Small intestine (tissue), 7 donors: ENCODE measurements at regions not wholly inside any gene's neighbourhood (a gene's known extent, or its start where the extent isn't known, plus 50 kb on each side); places are given as distances from the start of the nearest gene placed in this dataset.

Experiments used
- DNase-seq, 2 donors: peaks; one replicate each; pipeline versions ENCODE4 v3.0.0 to v3.0.0-alpha.2; 2013
- FAIRE-seq: peaks from 2 replicates; lab custom pipeline; 2012; peaks lifted over from hg19 to GRCh38; lab: Jason Lieb, UNC
- H3K27ac ChIP-seq, 3 donors: one replicate each; pipeline ENCODE4 v1.5.1; 2013; ENCODE audit warnings: low read length in 2 of 3, mild to moderate bottlenecking in 2 of 3, control low read depth in 1 of 3, inconsistent platforms in 1 of 3, low read depth in 1 of 3, moderate library complexity in 1 of 3
- H3K27me3 ChIP-seq, 3 donors: one replicate each; pipeline ENCODE4 v1.6.1; 2013; ENCODE audit warnings: low read length in 3 of 3, inconsistent platforms in 1 of 3; ENCODE audit not compliant: control insufficient read depth in 3 of 3, insufficient read depth in 3 of 3
- H3K36me3 ChIP-seq, 3 donors: one replicate each; pipeline ENCODE4 v1.6.1; 2013; ENCODE audit warnings: low read length in 3 of 3, inconsistent platforms in 1 of 3, low read depth in 1 of 3, mild to moderate bottlenecking in 1 of 3, moderate library complexity in 1 of 3; ENCODE audit not compliant: control insufficient read depth in 3 of 3, insufficient read depth in 2 of 3
- H3K4me1 ChIP-seq, 3 donors: one replicate each; pipeline ENCODE4 v1.6.1; 2013; ENCODE audit warnings: low read length in 2 of 3, inconsistent platforms in 1 of 3, low read depth in 1 of 3, mild to moderate bottlenecking in 1 of 3, moderate library complexity in 1 of 3; ENCODE audit not compliant: control insufficient read depth in 3 of 3, insufficient read depth in 2 of 3
- H3K4me3 ChIP-seq, 3 donors: one replicate each; pipeline ENCODE4 v1.5.1; 2013; ENCODE audit warnings: low read length in 3 of 3, control low read depth in 1 of 3, inconsistent platforms in 1 of 3, low read depth in 1 of 3, mild to moderate bottlenecking in 1 of 3, moderate library complexity in 1 of 3
- H3K9me3 ChIP-seq, 2 donors: one replicate each; pipeline ENCODE4 v1.6.1; 2013; ENCODE audit warnings: low read depth in 1 of 2, low read length in 1 of 2; ENCODE audit not compliant: control insufficient read depth in 2 of 2, insufficient read depth in 1 of 2
- WGBS, 3 donors: extraction: QIAGEN DNeasy Blood & Tissue Kit; methylation state at CpG; one replicate each; pipeline ENCODE4 v1.1.7; 2013; 5-methylcytosine and 5-hydroxymethylcytosine counted together
- donor health status: healthy with polysubstance abuse.
- donor health status: control.
- donor health status: control.
- donor health status: Bipolar disorder and iron deficiency.
- donor health status: healthy.

DNA sequence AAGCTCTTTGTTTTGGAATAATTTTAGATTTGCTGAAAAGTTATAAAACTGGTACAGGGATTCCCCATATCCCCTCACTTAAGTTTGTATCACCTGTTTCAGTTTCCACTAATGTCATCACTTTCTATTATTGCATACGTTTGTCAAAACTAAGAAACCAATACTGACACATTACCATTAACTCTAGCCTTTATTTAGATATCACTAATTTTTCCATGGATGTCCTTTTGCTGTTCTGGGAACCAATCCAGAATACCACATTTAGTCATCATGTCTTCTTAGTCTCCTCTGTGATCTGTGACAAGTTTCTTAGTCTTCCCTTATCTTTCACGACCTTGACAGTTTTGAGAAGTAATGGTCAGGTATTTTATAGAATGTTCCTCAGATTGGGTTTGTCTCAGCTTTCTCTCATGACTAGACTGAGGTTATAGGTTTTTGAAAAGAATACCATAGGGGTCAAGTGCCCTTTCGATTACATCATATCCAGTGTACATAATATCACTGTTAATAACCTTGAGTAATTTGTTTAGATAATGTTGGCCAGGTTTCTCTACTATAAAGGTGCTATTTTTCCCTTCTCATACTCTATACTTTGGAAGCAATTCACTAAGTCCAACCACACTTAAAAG, 51.9 kb upstream of the NMUR2 start:
- Histone ChIP-seq H3K36me3 (no peaks in the 10 kb centered on the region), H3K27ac (no peak overlapping the region), H3K4me3 (no peak overlapping the region), H3K4me1 (peaks cover 0 to 16% (median 0%) of the 10 kb centered on the region in 3 donors), H3K27me3 (no peaks in the 10 kb centered on the region), H3K9me3 (no peaks in the 10 kb centered on the region)
- no peak for FAIRE-seq
- 56 to 63% (median 57%) methylated on average over 3 of the region's 3 CpGs for WGBS, 3 donors
- no peak for DNase-seq

DNA sequence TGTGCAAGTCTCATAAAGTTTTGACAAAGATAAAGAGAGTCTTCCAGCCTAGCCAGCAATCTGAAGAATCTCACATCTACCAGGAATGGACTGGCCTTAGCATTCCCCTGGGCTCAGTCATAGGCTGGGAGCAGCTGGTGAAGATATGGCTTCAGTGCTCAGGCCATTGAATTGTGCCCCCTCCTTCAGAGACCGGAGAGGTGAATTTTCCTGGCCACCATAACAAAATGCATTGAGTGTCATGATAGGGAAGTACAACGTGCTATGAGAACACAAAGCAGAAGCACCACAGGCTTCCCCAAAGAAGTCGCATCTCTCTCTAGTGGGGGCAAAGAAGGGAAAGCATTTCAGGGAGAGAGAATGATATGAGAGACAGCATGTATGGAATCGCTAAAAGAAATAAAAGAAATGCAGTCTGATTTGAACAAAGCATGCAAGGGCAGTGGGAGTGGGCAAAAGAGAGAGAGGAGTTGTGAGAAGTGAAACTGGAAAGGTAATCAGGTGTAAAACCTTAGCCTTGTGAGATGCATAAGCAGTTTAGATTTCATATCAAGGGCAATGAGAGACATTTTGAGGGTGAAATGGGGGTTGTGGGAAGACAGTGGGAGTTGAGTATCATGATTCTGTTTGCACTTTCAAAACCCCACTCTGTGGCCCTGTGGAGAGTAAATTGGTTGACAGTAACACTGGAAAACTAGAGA, 57.1 kb upstream of the NMUR2 start:
- Histone ChIP-seq H3K4me3 (no peak overlapping the region), H3K27me3 (no peaks in the 10 kb centered on the region), H3K4me1 (peaks cover 0 to 42% (median 0%) of the 10 kb centered on the region in 3 donors), H3K27ac (no peak overlapping the region), H3K36me3 (no peaks in the 10 kb centered on the region), H3K9me3 (no peaks in the 10 kb centered on the region)
- FAIRE-seq, result no peak
- peak; percentile 25 to 37 for DNase-seq
- 43 to 78% (median 50%) methylated on average over 4 of the region's 4 CpGs for WGBS, 3 donors

DNA sequence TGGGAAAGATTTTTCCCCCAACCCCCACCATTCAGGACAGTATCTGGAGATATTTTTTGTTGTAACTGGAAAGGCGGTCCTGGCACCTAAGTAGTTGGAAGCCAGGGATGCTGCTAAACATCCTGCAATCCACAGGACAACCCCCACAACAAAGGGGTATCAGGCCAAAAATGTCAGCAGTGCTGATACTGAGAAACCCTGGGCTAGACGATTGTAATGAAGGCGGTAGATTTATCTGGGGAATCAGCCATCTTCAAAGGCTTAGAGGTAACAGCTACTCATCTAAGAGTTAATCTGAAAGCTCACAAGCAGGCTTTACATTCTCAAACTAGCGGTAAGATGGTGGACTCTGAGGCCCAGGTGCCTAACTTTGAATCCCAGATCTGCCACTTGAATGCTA, 59.0 kb upstream of the NMUR2 start:
- WGBS, 3 donors, result 59 to 89% (median 70%) methylated on average over 4 of the region's 4 CpGs
- peaks cover 0 to 42% (median 0%) of the 10 kb centered on the region in 3 donors for H3K4me1 ChIP-seq
- H3K27ac ChIP-seq, result no peak overlapping the region
- H3K4me3 ChIP-seq, result no peak overlapping the region
- no peaks in the 10 kb centered on the region for H3K36me3 ChIP-seq
- H3K27me3 ChIP-seq, result no peaks in the 10 kb centered on the region
- FAIRE-seq (no peak), DNase-seq (no peak)
- no peaks in the 10 kb centered on the region for H3K9me3 ChIP-seq

DNA sequence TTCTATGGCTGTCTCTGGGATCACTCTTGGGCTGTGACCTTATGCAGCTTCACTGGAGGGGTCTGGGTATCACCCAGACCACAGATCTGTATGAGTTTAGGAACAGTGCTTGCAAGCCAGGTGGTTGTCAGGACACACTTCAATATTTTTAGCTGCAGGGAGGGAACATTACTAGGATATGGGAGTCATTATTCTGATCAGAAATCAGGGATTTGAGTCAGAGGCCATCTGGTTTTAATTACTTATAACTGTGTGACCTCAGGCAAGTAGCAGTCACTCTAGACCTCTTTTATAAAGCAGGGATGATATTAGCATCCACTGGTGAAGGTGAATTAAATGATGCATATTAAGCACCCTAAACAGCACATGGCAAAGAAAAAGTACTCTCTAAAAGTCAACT, 60.1 kb upstream of the NMUR2 start:
- Histone ChIP-seq H3K4me3 (no peak overlapping the region), H3K27ac (no peak overlapping the region), H3K36me3 (no peaks in the 10 kb centered on the region), H3K4me1 (peaks cover 0 to 42% (median 0%) of the 10 kb centered on the region in 3 donors), H3K9me3 (no peaks in the 10 kb centered on the region), H3K27me3 (no peaks in the 10 kb centered on the region)
- DNase-seq (no peak), FAIRE-seq (no peak)

DNA sequence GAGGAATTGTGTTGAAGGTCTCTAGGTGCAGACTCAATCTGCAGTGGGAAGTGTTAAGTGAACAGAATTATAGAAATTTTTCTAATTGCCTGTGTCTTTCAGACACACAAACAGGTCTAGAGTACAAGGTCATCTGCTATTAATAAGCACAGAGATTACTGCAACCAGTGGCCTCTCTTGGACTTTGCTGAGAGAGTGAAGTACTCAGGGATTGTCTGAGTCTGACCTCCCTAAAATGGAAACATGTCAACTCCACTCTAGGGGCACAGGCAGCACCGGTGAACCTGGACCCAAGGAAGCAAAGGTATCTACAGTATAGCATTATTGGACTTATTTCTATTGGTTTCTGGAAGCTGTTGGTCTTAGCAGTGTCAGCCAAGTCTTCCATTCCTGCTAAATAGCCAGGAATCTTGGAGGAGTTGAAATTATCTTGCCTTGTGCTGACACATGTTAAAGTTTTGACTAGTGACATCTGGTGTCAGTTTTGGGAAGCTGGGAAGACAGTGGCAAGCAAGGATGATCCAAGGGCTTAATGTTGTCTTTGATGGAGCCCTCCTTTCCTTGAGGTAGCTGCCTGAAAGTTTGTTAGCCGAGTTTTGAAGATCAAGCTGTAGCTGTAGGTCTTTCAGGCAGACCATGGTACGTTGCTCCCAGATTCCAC, 61.1 kb upstream of the NMUR2 start:
- Histone ChIP-seq H3K4me1 (peaks cover 0 to 33% (median 0%) of the 10 kb centered on the region in 3 donors), H3K27ac (no peak overlapping the region), H3K9me3 (no peaks in the 10 kb centered on the region), H3K27me3 (no peaks in the 10 kb centered on the region), H3K4me3 (no peak overlapping the region), H3K36me3 (no peaks in the 10 kb centered on the region)
- 58 to 78% (median 64%) methylated on average over 3 of the region's 3 CpGs for WGBS, 3 donors
- DNase-seq (peak in 1 of 2 donors; percentile 28), FAIRE-seq (no peak)

DNA sequence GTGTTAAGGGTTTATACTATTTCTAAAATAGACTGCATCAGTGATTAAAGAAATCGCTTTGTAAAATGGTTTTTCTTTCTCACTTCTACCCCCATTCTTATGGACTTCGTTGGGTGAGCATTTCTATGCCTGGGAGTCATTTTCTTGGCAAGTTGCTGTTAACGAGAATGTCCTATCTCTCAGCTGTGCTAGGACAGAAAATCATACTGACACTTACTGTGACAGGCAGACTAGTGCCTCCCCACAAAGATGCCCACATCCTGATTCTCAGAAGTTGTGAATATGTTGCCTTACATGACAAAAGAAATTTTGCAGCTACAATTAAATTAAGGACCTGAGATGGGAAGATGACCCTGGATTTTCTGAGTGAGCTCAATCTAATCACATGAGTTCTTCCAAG, 65.1 kb upstream of the NMUR2 start:
- FAIRE-seq (no peak), DNase-seq (no peak)
- Histone ChIP-seq H3K4me1 (peaks cover 0 to 14% (median 0%) of the 10 kb centered on the region in 3 donors), H3K27ac (no peak overlapping the region), H3K4me3 (no peak overlapping the region), H3K36me3 (no peaks in the 10 kb centered on the region), H3K9me3 (no peaks in the 10 kb centered on the region), H3K27me3 (no peaks in the 10 kb centered on the region)
- WGBS, 3 donors, result 67 to 82% (median 76%) methylated on average over 3 of the region's 3 CpGs

DNA sequence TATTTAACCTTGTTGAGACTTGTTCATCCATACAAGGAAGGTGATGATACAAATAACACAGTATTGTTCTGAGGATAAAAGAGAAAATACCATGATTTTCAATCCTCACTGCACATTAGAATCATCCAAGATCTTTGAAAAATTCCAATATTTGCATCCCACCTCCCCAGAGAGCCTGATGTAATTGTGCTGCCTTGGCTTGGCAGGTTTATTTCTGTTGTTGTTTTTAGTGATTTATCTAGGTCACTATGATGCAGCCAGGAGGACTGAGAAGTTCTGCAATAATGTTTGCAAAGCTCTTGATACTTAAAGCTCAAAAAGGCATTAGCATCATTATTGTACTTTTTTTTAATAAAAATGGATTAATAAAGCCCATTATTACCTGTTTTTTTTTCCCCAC, 67.0 kb upstream of the NMUR2 start:
- Histone ChIP-seq H3K27me3 (no peaks in the 10 kb centered on the region), H3K27ac (no peak overlapping the region), H3K9me3 (no peaks in the 10 kb centered on the region), H3K36me3 (no peaks in the 10 kb centered on the region), H3K4me3 (no peak overlapping the region), H3K4me1 (no peaks in the 10 kb centered on the region)
- FAIRE-seq (no peak), DNase-seq (no peak)

DNA sequence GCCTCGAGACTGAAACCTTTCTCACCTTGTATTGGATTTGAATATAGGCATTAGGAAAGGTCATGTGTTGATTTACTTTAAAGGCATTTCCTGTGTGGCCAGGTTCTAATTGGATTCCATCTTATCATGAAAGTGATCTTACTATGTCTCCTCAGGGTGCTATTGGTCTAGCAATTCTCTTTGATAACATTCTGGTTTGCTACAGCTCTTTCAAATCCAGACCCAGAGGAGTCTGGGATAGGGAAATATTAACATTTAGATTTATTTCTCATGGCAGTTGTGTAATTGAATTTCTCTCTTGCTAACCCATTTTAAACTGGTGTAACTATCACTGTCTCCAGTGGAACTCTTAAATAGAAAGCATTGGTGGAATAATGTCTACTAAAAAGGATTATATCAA, 69.9 kb upstream of the NMUR2 start:
- no peak overlapping the region for H3K27ac ChIP-seq
- no peak for DNase-seq
- H3K9me3 ChIP-seq, result no peaks in the 10 kb centered on the region
- no peaks in the 10 kb centered on the region for H3K4me1 ChIP-seq
- no peak overlapping the region for H3K4me3 ChIP-seq
- WGBS, 3 donors, result 62 to 72% (median 63%) methylated on average over 1 of the region's 1 CpG
- no peaks in the 10 kb centered on the region for H3K27me3 ChIP-seq
- no peak for FAIRE-seq
- H3K36me3 ChIP-seq, result no peaks in the 10 kb centered on the region
